Caki2 (cell line): ENCODE measurements at regions not wholly inside any gene's neighbourhood (a gene's known extent, or its start where the extent isn't known, plus 50 kb on each side); places are given as distances from the start of the nearest gene placed in this dataset.
A peak's percentile ranks its signal among the peaks of the same experiment; 100 is the strongest.
"Not testable (repeated sequence)": the region's sequence is repeated elsewhere in the genome, so short reads cannot be mapped to it uniquely, and the experiment has no call there.

Experiments used
- DNase-seq: peaks from one replicate; pipeline ENCODE4 v3.0.0-alpha.2; 2015; ENCODE audit warnings: low read depth
- in situ Hi-C: cut with HindIII; loops from 2 replicates; pipeline ENCODE4 v1.10.0; 2016; ENCODE audit warnings: low sequenced_read_pairs, low pct_unique_long_range_greater_than_20kb, mixed read lengths

DNA sequence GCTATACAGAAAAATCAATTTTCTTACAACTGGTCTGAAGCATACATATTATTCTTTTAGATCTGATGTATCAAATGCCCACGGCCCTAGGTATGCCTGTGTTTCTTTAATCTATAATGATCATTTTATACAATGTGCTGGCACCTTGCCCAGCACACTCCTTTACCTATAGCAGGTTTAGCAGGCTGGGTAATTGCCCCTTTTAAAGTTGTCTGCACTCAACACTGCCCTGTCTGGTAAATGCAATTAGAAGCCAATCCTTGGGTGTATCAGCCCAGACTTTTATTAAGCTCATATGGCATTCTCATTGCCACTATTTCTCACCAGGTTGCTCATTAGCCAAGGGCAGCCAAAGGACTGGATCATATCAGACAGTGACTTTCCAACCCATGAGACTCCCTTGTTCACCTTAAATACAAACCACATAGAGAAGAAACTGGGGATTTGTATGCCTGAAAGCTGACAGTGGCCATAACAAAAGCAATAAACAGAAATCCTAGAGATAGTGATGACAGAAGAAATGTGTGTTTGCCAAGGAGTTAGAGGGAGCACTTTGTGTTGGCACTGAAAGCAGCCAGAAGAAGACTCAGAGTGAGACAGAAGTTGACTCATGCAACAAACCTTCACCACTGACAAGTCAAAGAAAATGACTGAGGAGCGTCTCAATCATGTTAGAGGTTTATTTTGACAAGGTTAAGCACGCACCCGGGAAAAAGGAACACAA, 334.2 kb downstream of the SPATA31A7 start:
- peak; percentile 55 for DNase-seq
- in situ Hi-C loops = not testable (repeated sequence)

DNA sequence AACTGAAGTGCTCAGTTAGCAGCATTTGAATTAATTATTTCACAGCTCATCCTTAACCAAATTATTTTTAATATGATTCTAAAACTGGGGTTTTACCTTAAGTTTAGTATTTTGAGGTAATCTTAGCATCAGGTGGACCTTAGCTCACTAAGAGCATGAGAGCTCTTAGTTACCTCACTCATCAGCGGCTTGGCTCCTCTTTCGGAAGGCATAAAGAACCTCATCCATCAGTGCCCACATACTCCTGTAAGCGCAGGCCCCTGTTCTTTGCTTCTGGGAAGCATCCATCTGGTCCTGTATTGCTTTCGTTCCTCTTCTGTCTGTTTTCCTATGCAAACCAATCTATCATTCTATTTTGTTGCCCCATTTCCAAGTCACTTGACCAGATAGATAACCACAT, 335.8 kb downstream of the SPATA31A7 start:
- DNase-seq, in situ Hi-C loops: not testable (repeated sequence)

DNA sequence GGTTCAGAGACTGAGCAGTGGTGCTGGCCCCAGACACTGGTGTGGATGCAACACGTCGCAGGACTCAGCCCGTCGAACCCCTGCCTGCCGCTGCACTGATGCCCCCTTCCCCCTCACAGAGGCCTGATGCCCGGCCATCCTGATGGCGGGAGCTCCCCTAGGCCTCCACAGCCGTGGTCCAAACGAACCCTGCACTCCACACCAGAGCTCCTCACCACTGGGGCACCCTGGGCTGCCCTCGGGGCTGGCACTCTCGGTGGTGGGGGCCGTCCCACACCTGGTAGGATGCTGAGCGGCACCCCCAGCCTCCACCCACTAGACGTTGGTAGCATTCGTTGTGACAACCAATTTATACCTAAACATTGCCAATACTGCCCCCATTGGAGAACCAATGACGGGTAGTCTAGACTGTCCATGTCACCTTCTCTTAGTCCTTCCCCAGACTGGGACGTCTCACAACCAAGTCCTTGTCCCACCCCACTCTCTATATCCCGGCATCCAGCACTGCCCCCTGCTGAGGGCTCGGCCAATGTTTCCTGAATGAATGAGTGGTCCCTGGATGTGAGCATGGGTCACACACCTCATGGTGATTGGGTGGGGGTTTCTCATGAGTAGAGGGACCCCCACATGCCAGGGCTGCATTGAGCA, 360.4 kb downstream of the SPATA31A7 start:
- in situ Hi-C loops, DNase-seq: not testable (repeated sequence)

DNA sequence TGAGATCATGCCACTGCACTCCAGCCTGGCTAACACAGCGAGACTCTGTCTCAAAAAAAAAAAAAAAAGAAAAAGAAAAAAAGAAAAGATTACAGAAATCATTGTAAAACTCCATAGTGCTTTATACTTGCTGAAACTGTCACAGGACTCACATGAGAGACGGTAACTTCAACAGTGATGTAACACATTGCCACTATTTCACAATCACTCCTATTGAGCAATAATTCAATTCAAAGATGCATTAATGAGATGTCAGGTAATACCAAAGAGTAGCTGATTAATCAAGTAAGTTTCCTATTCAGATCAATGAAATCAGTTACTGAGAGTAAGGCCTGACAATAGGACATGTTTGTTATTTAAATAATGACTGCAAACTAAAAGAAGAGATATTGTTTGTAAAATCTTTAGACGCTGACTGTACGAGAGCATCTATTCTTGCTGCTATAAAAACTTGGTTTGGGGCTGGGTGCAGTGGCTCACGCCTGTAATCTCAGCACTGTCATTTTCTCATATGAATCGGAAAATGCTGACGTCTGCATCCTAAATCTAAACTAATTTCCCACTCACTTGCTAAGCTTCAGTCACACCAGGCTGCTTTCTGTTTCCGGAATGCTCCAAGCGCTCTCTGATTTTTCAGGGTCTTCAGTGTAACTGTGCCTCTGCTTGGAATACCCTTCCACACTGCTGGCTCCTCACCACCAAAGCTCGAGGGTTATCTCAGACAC, 381.7 kb downstream of the SPATA31A7 start:
- DNase-seq, in situ Hi-C loops: not testable (repeated sequence)

DNA sequence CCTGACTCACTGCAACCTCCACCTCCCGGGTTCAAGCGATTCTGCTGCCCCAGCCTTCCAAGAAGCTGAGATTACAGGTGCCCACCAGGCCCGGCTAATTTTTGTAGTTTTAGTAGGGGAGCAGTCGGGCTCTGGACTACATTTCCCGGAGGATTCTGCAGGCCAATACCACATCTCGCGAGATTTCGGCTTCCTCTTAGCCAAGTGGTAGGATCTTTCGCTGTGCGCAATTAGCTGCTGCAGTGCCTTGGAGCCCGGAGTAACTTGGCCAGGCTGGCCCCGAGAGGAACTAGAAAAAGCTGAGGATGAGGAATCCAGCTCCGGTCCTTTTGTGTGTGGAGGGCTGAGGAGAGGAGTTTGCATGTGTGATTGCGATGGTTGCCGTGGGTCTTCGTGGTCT, 382.5 kb downstream of the SPATA31A7 start:
- DNase-seq, in situ Hi-C loops: not testable (repeated sequence)

DNA sequence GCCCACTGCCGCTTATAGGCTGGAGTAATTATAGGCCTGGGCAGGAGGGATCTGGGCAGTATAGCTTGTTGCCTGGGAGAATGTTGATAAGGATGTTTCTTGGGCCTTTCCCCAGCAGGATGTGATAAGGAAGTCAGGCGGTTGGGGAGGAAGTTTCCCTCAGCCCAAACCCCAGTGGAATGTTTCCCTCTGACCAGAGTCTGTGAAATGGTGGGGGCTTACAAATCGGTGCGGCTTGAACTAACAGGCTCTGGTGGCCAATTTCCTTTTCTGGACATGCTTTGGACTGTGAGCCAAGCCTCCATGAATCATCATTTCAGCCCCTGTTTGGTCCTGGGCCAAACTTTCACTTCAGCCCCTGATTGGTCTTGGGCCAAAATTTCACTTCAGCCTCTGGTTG, 383.6 kb downstream of the SPATA31A7 start:
- DNase-seq, in situ Hi-C loops: not testable (repeated sequence)
